ENCODE measurements at regions not wholly inside any gene's neighbourhood (a gene's known extent, or its start where the extent isn't known, plus 50 kb on each side); places are given as distances from the start of the nearest gene placed in this dataset.

- Mint-ChIP-seq H3K4me3 (no peak overlapping the region), H3K27me3 (peaks cover 37% of the 10 kb centered on the region), H3K36me3 (no peaks in the 10 kb centered on the region), H3K9me3 (no peaks in the 10 kb centered on the region), H3K4me1 (no peaks in the 10 kb centered on the region), H3K27ac (no peak overlapping the region)
- DNase-seq (no peak), ATAC-seq (ENCODE audit: low read depth) (no peak)
- POLR2A ChIA-PET, result no interaction called here
Observed at GRCh38 chr9:99341686-99342085, 119.6 kb downstream of the SEC61B start.

DNA sequence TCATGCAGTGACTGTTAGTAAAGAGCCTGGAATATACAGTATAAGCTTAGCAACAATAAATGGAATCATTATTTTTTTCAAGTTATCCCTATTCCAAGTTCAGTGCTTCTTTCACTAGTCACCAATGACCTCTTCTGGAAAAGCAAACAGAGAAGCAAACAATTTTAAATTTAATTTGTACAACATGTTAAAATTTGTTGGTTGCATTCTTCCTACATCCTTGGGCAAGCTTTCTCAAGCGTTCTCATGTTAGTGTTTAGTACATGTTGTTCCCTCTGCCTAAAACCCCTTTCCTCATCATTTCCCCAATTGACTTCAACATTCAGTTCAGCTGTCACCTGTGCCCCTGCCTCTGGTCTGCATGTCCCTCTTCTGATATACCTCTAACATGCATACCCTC is 123.4 kb downstream of the SEC61B start:
- no peak for DNase-seq
- POLR2A ChIA-PET, result no interaction called here
- Mint-ChIP-seq H3K4me3 (no peak overlapping the region), H3K4me1 (no peaks in the 10 kb centered on the region), H3K27ac (no peak overlapping the region), H3K27me3 (peaks cover 26% of the 10 kb centered on the region), H3K9me3 (no peaks in the 10 kb centered on the region), H3K36me3 (no peaks in the 10 kb centered on the region)
- ATAC-seq (ENCODE audit: low read depth), result no peak

DNA sequence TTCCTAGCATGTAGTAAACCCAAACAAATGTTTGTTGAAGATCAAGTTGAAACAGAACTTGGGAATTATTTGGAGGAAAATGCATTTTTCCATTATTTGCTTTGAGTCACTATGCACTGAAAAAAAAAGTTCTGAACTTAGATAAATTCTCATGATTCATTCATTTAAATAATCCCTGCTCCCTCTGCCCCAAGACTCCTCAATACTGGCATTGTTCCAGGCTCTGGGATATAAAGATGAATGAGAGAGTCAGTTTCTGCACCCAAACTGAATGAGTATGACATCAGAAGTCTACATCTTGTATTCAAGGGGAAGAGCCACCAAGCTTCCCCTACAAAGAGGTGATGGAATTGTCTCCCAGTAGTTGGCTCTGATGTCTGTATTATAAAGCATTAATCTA is 123.9 kb downstream of the SEC61B start:
- ATAC-seq (ENCODE audit: low read depth), result no peak
- peaks cover 27% of the 10 kb centered on the region for H3K27me3 Mint-ChIP-seq
- no peak for DNase-seq
- no peak overlapping the region for H3K4me3 Mint-ChIP-seq
- no peak overlapping the region for H3K27ac Mint-ChIP-seq
- POLR2A ChIA-PET, result no interaction called here
- no peaks in the 10 kb centered on the region for H3K4me1 Mint-ChIP-seq
- no peaks in the 10 kb centered on the region for H3K9me3 Mint-ChIP-seq
- no peaks in the 10 kb centered on the region for H3K36me3 Mint-ChIP-seq

- Mint-ChIP-seq H3K36me3 (no peaks in the 10 kb centered on the region), H3K27ac (no peak overlapping the region), H3K4me3 (no peak overlapping the region), H3K27me3 (peaks cover 20% of the 10 kb centered on the region), H3K9me3 (no peaks in the 10 kb centered on the region), H3K4me1 (no peaks in the 10 kb centered on the region)
- no peak for DNase-seq
- ATAC-seq (ENCODE audit: low read depth), result no peak
- POLR2A ChIA-PET, result no interaction called here
Observed at GRCh38 chr9:99347568-99347967, 125.5 kb downstream of the SEC61B start.

DNA sequence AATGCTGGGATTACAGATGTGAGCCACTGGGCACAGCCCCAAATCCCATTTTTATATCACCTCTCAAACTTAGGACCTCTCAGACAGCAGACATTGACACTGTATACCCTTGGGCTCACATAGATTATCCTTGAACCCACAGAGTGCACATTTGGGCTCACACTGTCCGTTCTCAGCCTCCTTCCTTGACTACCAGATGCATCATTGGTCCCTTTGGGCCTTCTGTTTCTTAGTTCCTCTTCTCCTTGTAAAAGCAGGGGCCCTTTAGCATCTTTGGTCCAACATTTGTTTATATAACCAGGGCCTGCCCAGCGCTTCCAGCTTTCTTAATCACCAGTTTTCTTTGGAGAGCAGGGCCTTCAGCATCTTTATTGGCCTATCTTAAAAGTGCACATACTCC is 126.2 kb downstream of the SEC61B start:
- Mint-ChIP-seq H3K27ac (no peak overlapping the region), H3K36me3 (no peaks in the 10 kb centered on the region), H3K27me3 (peaks cover 19% of the 10 kb centered on the region), H3K4me1 (no peaks in the 10 kb centered on the region), H3K9me3 (no peaks in the 10 kb centered on the region), H3K4me3 (no peak overlapping the region)
- POLR2A ChIA-PET, result no interaction called here
- ATAC-seq (ENCODE audit: low read depth), result no peak
- no peak for DNase-seq

DNA sequence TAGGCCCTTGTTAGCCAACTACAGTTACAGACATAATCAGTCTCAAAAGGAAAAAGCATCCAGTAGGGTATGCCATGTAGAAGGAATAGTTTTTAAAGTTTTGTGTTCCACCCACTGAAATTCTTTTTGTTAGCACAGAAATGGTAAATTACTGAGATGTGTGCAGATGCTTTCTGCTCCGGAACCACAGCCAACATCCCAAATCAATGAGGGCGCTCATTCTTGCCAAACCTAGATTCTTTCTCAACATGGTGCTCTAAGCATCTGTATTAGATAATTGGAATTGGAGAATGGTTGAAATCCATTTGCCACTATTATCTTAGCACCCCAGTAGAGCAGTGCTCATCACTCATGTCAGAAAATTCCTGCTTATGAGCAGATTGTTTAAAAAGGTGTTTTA is 127.8 kb downstream of the SEC61B start:
- ATAC-seq (ENCODE audit: low read depth) (no peak), DNase-seq (no peak)
- H3K4me1 Mint-ChIP-seq, result no peaks in the 10 kb centered on the region
- POLR2A ChIA-PET, result no interaction called here
- H3K36me3 Mint-ChIP-seq, result no peaks in the 10 kb centered on the region
- H3K27ac Mint-ChIP-seq, result no peak overlapping the region
- peaks cover 18% of the 10 kb centered on the region for H3K27me3 Mint-ChIP-seq
- H3K9me3 Mint-ChIP-seq, result no peaks in the 10 kb centered on the region
- no peak overlapping the region for H3K4me3 Mint-ChIP-seq

GRCh38 chr9:99350461-99350860 is 128.4 kb downstream of the SEC61B start:
- Mint-ChIP-seq H3K4me3 (no peak overlapping the region), H3K36me3 (no peaks in the 10 kb centered on the region), H3K27me3 (peaks cover 16% of the 10 kb centered on the region), H3K9me3 (no peaks in the 10 kb centered on the region), H3K27ac (no peak overlapping the region), H3K4me1 (no peaks in the 10 kb centered on the region)
- DNase-seq, result no peak
- POLR2A ChIA-PET, result no interaction called here
- no peak for ATAC-seq (ENCODE audit: low read depth)

- peaks cover 13% of the 10 kb centered on the region for H3K27me3 Mint-ChIP-seq
- H3K4me1 Mint-ChIP-seq, result no peaks in the 10 kb centered on the region
- H3K27ac Mint-ChIP-seq, result no peak overlapping the region
- ATAC-seq (ENCODE audit: low read depth) (no peak), DNase-seq (no peak)
- POLR2A ChIA-PET, result no interaction called here
- no peaks in the 10 kb centered on the region for H3K9me3 Mint-ChIP-seq
- no peak overlapping the region for H3K4me3 Mint-ChIP-seq
- no peaks in the 10 kb centered on the region for H3K36me3 Mint-ChIP-seq
Observed at GRCh38 chr9:99351647-99352046, 129.6 kb downstream of the SEC61B start.

GRCh38 chr9:99352826-99353225 is 130.7 kb downstream of the SEC61B start:
- peaks cover 13% of the 10 kb centered on the region for H3K27me3 Mint-ChIP-seq
- H3K4me3 Mint-ChIP-seq, result no peak overlapping the region
- H3K36me3 Mint-ChIP-seq, result no peaks in the 10 kb centered on the region
- H3K4me1 Mint-ChIP-seq, result no peaks in the 10 kb centered on the region
- ATAC-seq (ENCODE audit: low read depth), result no peak
- H3K9me3 Mint-ChIP-seq, result no peaks in the 10 kb centered on the region
- DNase-seq, result no peak
- POLR2A ChIA-PET, result no interaction called here
- no peak overlapping the region for H3K27ac Mint-ChIP-seq

GRCh38 chr9:99353408-99353807 is 131.3 kb downstream of the SEC61B start:
- Mint-ChIP-seq H3K9me3 (no peaks in the 10 kb centered on the region), H3K27me3 (peaks cover 17% of the 10 kb centered on the region), H3K27ac (no peak overlapping the region), H3K4me3 (no peak overlapping the region), H3K4me1 (no peaks in the 10 kb centered on the region), H3K36me3 (no peaks in the 10 kb centered on the region)
- POLR2A ChIA-PET, result no interaction called here
- DNase-seq (no peak), ATAC-seq (ENCODE audit: low read depth) (no peak)

DNA sequence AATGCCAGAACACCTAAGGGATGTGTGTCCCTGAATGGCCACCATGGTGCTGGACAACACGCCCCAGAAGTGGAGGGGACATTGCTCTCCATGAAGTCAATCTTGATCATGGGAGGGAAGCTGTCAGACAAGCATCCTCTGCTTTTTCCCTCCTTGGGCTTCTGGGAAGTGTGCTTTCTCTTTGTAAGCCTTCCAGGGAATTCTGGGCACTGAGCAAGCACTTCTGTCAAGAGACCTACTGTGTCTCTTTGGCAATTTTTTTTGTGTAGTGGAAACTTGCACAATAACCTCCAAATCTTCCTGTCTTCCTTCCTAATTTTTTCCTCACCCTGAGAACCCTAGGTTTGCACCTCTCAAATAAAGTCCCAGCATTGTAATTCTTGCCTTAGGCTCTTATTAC is 132.0 kb downstream of the SEC61B start:
- H3K27ac Mint-ChIP-seq, result no peak overlapping the region
- POLR2A ChIA-PET, result no interaction called here
- ATAC-seq (ENCODE audit: low read depth), result no peak
- H3K9me3 Mint-ChIP-seq, result no peaks in the 10 kb centered on the region
- no peaks in the 10 kb centered on the region for H3K36me3 Mint-ChIP-seq
- H3K27me3 Mint-ChIP-seq, result peaks cover 18% of the 10 kb centered on the region
- no peaks in the 10 kb centered on the region for H3K4me1 Mint-ChIP-seq
- no peak overlapping the region for H3K4me3 Mint-ChIP-seq
- no peak for DNase-seq

DNA sequence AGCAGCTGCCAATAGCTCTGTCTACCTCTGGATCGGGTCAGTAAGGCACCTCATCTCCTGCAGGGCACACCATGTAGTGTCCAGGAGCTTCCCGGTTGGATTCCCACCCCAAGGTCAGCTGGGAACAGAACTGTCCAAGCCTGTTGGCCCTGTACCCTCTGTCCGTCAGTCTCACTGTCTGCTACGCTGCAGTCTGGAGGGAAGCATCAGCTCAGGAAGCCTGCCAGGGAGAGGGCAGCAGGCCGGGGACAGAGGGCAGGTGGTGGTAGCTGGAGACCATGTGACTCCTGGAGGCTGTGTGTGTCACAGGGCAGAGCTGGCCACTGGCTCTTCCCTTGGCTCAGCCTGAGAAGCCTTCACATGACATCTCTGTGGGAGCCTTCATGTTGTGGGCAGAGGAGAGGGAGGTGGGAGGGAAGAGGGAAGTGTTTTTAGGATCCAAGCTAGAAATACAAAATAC is 134.5 kb downstream of the SEC61B start:
- H3K27ac Mint-ChIP-seq, result no peak overlapping the region
- peaks cover 35% of the 10 kb centered on the region for H3K27me3 Mint-ChIP-seq

DNA sequence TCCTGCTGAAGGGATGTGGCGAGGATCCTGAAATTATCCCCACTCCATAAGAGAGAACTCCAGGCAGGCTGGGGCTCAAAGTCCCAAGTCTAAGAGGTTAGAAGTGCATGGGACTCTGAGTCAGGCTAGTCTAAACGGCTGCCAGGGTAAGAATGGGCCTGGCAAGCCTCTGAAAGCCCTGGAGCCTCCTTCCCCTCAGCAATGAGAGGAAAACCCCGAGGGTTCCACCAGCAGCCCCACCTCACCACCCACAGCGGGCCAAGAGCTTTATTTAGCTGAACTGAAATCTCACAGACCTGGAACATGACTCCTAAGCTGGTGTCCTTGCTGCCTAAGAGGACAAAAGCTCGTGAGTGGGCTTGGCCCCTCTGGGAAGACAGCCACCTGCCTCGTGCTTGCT is 135.5 kb downstream of the SEC61B start:
- H3K27me3 Mint-ChIP-seq, result peaks cover 42% of the 10 kb centered on the region
- POLR2A ChIA-PET, result no interaction called here

More for the DNA sequence above, 134.5 kb downstream of the SEC61B start:
- DNase-seq (no peak), ATAC-seq (ENCODE audit: low read depth) (no peak)
- Mint-ChIP-seq H3K36me3 (no peaks in the 10 kb centered on the region), H3K9me3 (no peaks in the 10 kb centered on the region), H3K4me1 (no peaks in the 10 kb centered on the region), H3K4me3 (no peak overlapping the region)
- POLR2A ChIA-PET, result no interaction called here

DNA sequence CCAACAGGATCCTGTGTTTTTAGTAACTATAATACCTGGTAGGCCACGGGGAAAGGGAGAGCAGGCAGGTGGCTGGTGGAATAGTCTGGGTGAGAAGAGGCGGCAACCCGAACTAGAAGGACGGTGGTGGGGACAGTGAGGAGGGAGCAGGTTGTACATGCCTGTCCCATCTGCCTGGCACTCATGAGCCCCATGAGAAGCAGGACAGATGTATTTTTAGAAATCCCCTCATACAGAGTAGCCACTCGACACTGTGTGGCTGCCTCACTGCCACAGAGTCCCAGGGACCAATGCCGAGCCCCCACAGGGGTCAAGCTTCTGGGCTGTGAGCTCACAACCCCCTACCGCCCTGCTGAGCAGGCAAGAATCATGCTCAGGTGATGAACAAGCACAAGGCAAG is 136.6 kb downstream of the SEC61B start:
- peaks cover 40% of the 10 kb centered on the region for H3K27me3 Mint-ChIP-seq
- H3K4me3 Mint-ChIP-seq, result no peak overlapping the region
- H3K4me1 Mint-ChIP-seq, result peaks cover 7% of the 10 kb centered on the region
- ATAC-seq (ENCODE audit: low read depth), result no peak
- no peak overlapping the region for H3K27ac Mint-ChIP-seq
- H3K36me3 Mint-ChIP-seq, result no peaks in the 10 kb centered on the region
- no peak for DNase-seq
- H3K9me3 Mint-ChIP-seq, result no peaks in the 10 kb centered on the region
- POLR2A ChIA-PET, result no interaction called here

More for the DNA sequence above, 135.5 kb downstream of the SEC61B start:
- Mint-ChIP-seq H3K4me3 (no peak overlapping the region), H3K4me1 (peaks cover 2% of the 10 kb centered on the region), H3K36me3 (no peaks in the 10 kb centered on the region), H3K9me3 (no peaks in the 10 kb centered on the region), H3K27ac (no peak overlapping the region)
- ATAC-seq (ENCODE audit: low read depth) (no peak), DNase-seq (no peak)

- Mint-ChIP-seq H3K4me3 (no peak overlapping the region), H3K4me1 (peaks cover 7% of the 10 kb centered on the region), H3K36me3 (no peaks in the 10 kb centered on the region), H3K27ac (no peak overlapping the region), H3K27me3 (peaks cover 38% of the 10 kb centered on the region), H3K9me3 (no peaks in the 10 kb centered on the region)
- ATAC-seq (ENCODE audit: low read depth) (no peak), DNase-seq (no peak)
- POLR2A ChIA-PET, result no interaction called here
Observed at GRCh38 chr9:99359336-99359735, 137.3 kb downstream of the SEC61B start.
